ENCODE measurements at regions not wholly inside any gene's neighbourhood (a gene's known extent, or its start where the extent isn't known, plus 50 kb on each side); places are given as distances from the start of the nearest gene placed in this dataset.

DNA sequence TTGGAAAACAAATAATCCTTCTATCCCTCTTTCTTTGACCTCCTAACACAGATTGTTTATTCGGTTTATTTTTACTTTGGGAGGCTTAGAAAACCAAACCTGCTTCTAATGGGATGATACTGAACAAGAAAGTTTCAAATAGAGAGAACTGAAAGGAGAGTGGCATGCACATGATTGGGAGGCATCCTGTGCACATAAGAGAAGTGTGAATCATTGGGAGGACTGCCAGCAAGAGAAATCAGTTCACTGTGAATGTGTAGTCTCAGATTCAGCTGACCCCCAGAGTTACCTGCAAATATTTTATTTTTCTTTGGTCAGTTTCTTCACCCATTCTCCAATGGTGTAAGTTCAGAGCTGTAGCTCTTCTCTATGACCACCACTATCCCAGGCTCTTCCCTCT lies 1363.2 kb upstream of the ACVR2A start:
- no peaks in the 10 kb centered on the region for H3K4me1 ChIP-seq (ENCODE audit: control insufficient read depth, insufficient read depth, low read length)
- no peaks in the 10 kb centered on the region for H3K36me3 ChIP-seq (ENCODE audit: control insufficient read depth in 2 of 2, insufficient read depth in 1 of 2, low read length in 2 of 2)
- no peak overlapping the region for H3K27ac ChIP-seq (ENCODE audit: extremely low read depth, low read depth, low read length)
- H3K9me3 ChIP-seq (ENCODE audit: control insufficient read depth, insufficient read depth, low read depth, low read length), result no peaks in the 10 kb centered on the region
- ChIA-PET CTCF (no interaction called here), POLR2A (no interaction called here)
- TF ChIP-seq GFI1B (tag by site-specific recombination; IDR thresholded peaks at IDR 0.05), result no peak
- TF ChIP-seq, protein P1, sequence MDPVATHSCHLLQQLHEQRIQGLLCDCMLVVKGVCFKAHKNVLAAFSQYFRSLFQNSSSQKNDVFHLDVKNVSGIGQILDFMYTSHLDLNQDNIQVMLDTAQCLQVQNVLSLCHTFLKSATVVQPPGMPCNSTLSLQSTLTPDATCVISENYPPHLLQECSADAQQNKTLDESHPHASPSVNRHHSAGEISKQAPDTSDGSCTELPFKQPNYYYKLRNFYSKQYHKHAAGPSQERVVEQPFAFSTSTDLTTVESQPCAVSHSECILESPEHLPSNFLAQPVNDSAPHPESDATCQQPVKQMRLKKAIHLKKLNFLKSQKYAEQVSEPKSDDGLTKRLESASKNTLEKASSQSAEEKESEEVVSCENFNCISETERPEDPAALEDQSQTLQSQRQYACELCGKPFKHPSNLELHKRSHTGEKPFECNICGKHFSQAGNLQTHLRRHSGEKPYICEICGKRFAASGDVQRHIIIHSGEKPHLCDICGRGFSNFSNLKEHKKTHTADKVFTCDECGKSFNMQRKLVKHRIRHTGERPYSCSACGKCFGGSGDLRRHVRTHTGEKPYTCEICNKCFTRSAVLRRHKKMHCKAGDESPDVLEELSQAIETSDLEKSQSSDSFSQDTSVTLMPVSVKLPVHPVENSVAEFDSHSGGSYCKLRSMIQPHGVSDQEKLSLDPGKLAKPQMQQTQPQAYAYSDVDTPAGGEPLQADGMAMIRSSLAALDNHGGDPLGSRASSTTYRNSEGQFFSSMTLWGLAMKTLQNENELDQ (tag by site-specific recombination; IDR thresholded peaks at IDR 0.05; ENCODE audit: low read depth), result no peak
- TF ChIP-seq ZNF394 (tag by site-specific recombination; IDR thresholded peaks at IDR 0.05; ENCODE audit: borderline replicate concordance), result no peak
- no peak for TF ChIP-seq ZNF530 (tag by site-specific recombination; IDR thresholded peaks at IDR 0.05; ENCODE audit: low read depth)
- TF ChIP-seq ZNF366 (tag by site-specific recombination; conservative IDR thresholded peaks at IDR 0.05), result no peak
- no peak for TF ChIP-seq ZNF140 (tag by site-specific recombination; IDR thresholded peaks at IDR 0.05)
- no peak for TF ChIP-seq ZNF785 (tag by site-specific recombination; IDR thresholded peaks at IDR 0.05)
- TF ChIP-seq, protein P2, sequence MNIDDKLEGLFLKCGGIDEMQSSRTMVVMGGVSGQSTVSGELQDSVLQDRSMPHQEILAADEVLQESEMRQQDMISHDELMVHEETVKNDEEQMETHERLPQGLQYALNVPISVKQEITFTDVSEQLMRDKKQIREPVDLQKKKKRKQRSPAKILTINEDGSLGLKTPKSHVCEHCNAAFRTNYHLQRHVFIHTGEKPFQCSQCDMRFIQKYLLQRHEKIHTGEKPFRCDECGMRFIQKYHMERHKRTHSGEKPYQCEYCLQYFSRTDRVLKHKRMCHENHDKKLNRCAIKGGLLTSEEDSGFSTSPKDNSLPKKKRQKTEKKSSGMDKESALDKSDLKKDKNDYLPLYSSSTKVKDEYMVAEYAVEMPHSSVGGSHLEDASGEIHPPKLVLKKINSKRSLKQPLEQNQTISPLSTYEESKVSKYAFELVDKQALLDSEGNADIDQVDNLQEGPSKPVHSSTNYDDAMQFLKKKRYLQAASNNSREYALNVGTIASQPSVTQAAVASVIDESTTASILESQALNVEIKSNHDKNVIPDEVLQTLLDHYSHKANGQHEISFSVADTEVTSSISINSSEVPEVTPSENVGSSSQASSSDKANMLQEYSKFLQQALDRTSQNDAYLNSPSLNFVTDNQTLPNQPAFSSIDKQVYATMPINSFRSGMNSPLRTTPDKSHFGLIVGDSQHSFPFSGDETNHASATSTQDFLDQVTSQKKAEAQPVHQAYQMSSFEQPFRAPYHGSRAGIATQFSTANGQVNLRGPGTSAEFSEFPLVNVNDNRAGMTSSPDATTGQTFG (tag by site-specific recombination; IDR thresholded peaks at IDR 0.05; ENCODE audit: borderline replicate concordance), result no peak
- TF ChIP-seq YY2 (tag by site-specific recombination; IDR thresholded peaks at IDR 0.05), result no peak
- no peak for TF ChIP-seq ZNF266 (tag by site-specific recombination; IDR thresholded peaks at IDR 0.05; ENCODE audit: low read depth)
- TF ChIP-seq GLI4 (tag by site-specific recombination; IDR thresholded peaks at IDR 0.05), result no peak
- no peak for TF ChIP-seq TCF7L2 (IDR thresholded peaks at IDR 0.05; ENCODE audit: borderline replicate concordance, low read depth, low read length)
- TF ChIP-seq ZNF645 (tag by site-specific recombination; IDR thresholded peaks at IDR 0.05), result no peak
- no peak for TF ChIP-seq MZF1 (tag by site-specific recombination; IDR thresholded peaks at IDR 0.05; ENCODE audit: borderline replicate concordance)
- no peak for TF ChIP-seq EGR2 (tag by site-specific recombination; IDR thresholded peaks at IDR 0.05; ENCODE audit: low read depth)
- TF ChIP-seq ZNF404 (tag by site-specific recombination; IDR thresholded peaks at IDR 0.05), result no peak
- TF ChIP-seq ZNF514 (tag by site-specific recombination; IDR thresholded peaks at IDR 0.05), result no peak
- no peak for TF ChIP-seq TRIM28 (IDR thresholded peaks at IDR 0.05; ENCODE audit: borderline replicate concordance, low read length)
- TF ChIP-seq ZNF621 (tag by site-specific recombination; IDR thresholded peaks at IDR 0.05), result no peak
- TF ChIP-seq ZNF335 (tag by site-specific recombination; conservative IDR thresholded peaks at IDR 0.05), result no peak
- H3K4me3 ChIP-seq (ENCODE audit: low read depth, low read length), result no peak overlapping the region

DNA sequence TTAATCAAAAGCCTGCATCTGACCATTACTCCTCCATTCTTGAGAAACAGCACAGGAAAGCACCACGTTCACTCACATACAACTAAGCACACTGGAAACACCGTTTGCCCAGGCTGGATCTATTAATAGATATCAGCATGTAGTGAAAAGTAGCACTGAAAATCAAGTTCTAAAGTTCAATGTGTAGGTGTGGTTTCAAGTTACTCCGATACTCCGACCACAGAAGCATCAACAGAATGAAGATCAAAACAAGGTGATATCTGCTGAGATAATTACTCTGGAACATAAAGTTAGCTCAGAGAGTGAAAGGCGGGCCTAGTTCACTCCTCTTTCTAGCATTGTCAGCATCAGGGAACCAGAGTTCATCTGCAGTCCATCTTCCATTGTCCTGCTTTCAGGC lies 1367.4 kb upstream of the ACVR2A start:
- ChIA-PET CTCF (no interaction called here), POLR2A (no interaction called here)
- Histone ChIP-seq H3K9me3 (ENCODE audit: control insufficient read depth, insufficient read depth, low read depth, low read length) (no peaks in the 10 kb centered on the region), H3K4me3 (ENCODE audit: low read depth, low read length) (no peak overlapping the region), H3K4me1 (ENCODE audit: control insufficient read depth, insufficient read depth, low read length) (no peaks in the 10 kb centered on the region), H3K27ac (ENCODE audit: extremely low read depth, low read depth, low read length) (no peak overlapping the region), H3K36me3 (ENCODE audit: control insufficient read depth in 2 of 2, insufficient read depth in 1 of 2, low read length in 2 of 2) (no peaks in the 10 kb centered on the region)
- TF ChIP-seq GFI1B (tag by site-specific recombination; IDR thresholded peaks at IDR 0.05) (no peak), ZNF404 (tag by site-specific recombination; IDR thresholded peaks at IDR 0.05) (no peak)

Measured in HEK293 (cell line).